Memory B cell (primary cell): ENCODE measurements at regions not wholly inside any gene's neighbourhood (a gene's known extent, or its start where the extent isn't known, plus 50 kb on each side); places are given as distances from the start of the nearest gene placed in this dataset.

Source experiments
- ATAC-seq: fragments of 150-1000 bp; cut with Tn5 transposase; 2 replicates; pipeline ENCODE4 v1.10.0; 2021; ENCODE audit warnings: low read depth, mild to moderate bottlenecking, moderate library complexity
- DNase-seq, 2 donors: peaks; one replicate each; pipeline ENCODE4 v3.0.0; 2022; ENCODE audit warnings: low spot score in 2 of 2
- H3K27ac Mint-ChIP-seq: one replicate; pipeline ENCODE4 v1.8.0; 2022; ENCODE audit warnings: mild to moderate bottlenecking, moderate library complexity, mixed read lengths
- H3K27me3 Mint-ChIP-seq: one replicate; pipeline ENCODE4 v1.8.0; 2022; ENCODE audit warnings: mixed read lengths
- H3K36me3 Mint-ChIP-seq: one replicate; pipeline ENCODE4 v1.8.0; 2022; ENCODE audit warnings: mild to moderate bottlenecking, mixed read lengths
- H3K4me1 Mint-ChIP-seq: one replicate; pipeline ENCODE4 v1.8.0; 2022; ENCODE audit warnings: mixed read lengths
- H3K4me3 Mint-ChIP-seq: one replicate; pipeline ENCODE4 v1.8.0; 2022; ENCODE audit warnings: mild to moderate bottlenecking, moderate library complexity, mixed read lengths
- H3K9me3 Mint-ChIP-seq: one replicate; pipeline ENCODE4 v1.8.0; 2022; ENCODE audit warnings: mixed read lengths

- no peaks in the 10 kb centered on the region for H3K4me1 Mint-ChIP-seq
- H3K9me3 Mint-ChIP-seq, result peaks cover 5% of the 10 kb centered on the region
- no peaks in the 10 kb centered on the region for H3K36me3 Mint-ChIP-seq
- ATAC-seq, result no peak
- no peak for DNase-seq
- H3K4me3 Mint-ChIP-seq, result no peak overlapping the region
- no peak overlapping the region for H3K27ac Mint-ChIP-seq
- H3K27me3 Mint-ChIP-seq, result peaks cover 9% of the 10 kb centered on the region
Measured at GRCh38 chr2:237261327-237261726, 152.6 kb downstream of the COL6A3 start.

GRCh38 chr2:237262838-237263771 is 150.9 kb downstream of the COL6A3 start:
- ATAC-seq (no peak), DNase-seq (no peak)
- Mint-ChIP-seq H3K9me3 (peaks cover 5% of the 10 kb centered on the region), H3K4me3 (no peak overlapping the region), H3K36me3 (no peaks in the 10 kb centered on the region), H3K27me3 (peaks cover 7% of the 10 kb centered on the region), H3K27ac (no peak overlapping the region), H3K4me1 (no peaks in the 10 kb centered on the region)

DNA sequence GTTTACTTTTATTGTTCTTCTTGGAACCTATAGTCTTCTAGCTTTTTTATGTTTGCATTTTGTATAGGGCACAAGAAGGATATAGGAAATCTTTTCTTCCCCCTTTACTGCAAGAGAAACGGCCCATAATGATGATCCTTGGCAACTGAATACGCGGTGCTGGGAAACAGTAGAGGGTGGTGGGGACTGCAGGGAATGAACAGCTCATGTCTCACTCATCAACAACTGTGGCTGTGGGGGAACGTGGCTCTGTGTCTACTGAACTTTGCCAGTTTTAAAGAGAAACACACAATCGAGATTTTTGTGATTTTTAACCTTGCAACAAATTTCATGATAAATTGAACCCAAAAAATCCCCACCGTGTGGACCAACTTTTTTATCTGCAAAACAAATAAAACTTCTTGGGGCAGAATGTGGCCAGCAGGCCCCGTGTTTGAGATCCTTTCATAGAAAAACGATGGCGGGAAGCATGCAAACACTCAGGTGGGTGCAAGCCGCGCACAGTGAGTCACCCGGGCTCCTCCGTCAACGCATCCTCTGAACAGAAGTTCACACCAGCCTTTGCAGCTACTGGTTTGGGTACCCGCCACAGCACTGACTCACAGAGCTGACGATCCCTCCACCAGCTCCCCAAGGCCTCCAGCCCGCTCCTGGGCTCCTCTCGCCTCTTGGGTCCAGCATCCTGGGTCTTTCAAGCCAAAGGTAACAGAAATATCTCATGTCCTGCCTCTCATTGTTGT is 149.3 kb downstream of the COL6A3 start:
- H3K27me3 Mint-ChIP-seq, result peaks cover 8% of the 10 kb centered on the region
- no peaks in the 10 kb centered on the region for H3K36me3 Mint-ChIP-seq
- H3K4me3 Mint-ChIP-seq, result no peak overlapping the region
- H3K4me1 Mint-ChIP-seq, result no peaks in the 10 kb centered on the region
- DNase-seq, result no peak
- H3K27ac Mint-ChIP-seq, result no peak overlapping the region
- no peak for ATAC-seq
- peaks cover 3% of the 10 kb centered on the region for H3K9me3 Mint-ChIP-seq

GRCh38 chr2:237268004-237268708 is 145.8 kb downstream of the COL6A3 start:
- DNase-seq, result no peak
- no peak overlapping the region for H3K4me3 Mint-ChIP-seq
- no peaks in the 10 kb centered on the region for H3K9me3 Mint-ChIP-seq
- H3K36me3 Mint-ChIP-seq, result no peaks in the 10 kb centered on the region
- no peaks in the 10 kb centered on the region for H3K4me1 Mint-ChIP-seq
- H3K27me3 Mint-ChIP-seq, result peaks cover 19% of the 10 kb centered on the region
- H3K27ac Mint-ChIP-seq, result no peak overlapping the region
- no peak for ATAC-seq

- peaks cover 17% of the 10 kb centered on the region for H3K27me3 Mint-ChIP-seq
- H3K4me3 Mint-ChIP-seq, result no peak overlapping the region
- no peak overlapping the region for H3K27ac Mint-ChIP-seq
- H3K36me3 Mint-ChIP-seq, result no peaks in the 10 kb centered on the region
- H3K9me3 Mint-ChIP-seq, result no peaks in the 10 kb centered on the region
- ATAC-seq (no peak), DNase-seq (no peak)
- no peaks in the 10 kb centered on the region for H3K4me1 Mint-ChIP-seq
Measured at GRCh38 chr2:237269138-237269875, 144.7 kb downstream of the COL6A3 start.

DNA sequence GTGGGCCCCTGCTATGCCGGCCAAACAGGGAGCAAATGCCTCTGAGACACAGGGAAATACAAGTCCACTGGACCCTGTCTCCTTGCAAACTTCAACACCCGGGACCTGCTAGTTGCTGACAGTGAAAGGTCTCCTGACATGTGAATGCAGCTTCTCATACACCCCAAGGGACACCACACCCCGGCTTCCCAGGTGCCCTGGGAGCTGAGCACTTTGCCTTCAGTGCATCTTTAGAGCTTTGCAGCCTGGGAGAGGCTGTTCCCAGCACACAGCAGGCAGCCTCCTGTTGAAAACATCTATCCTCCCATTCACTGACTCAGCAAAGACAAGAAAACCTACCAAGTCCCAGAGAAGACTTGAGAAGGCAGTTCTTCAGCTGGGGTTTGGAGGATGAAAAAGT is 143.4 kb downstream of the COL6A3 start:
- Mint-ChIP-seq H3K4me1 (no peaks in the 10 kb centered on the region), H3K9me3 (no peaks in the 10 kb centered on the region), H3K27me3 (peaks cover 15% of the 10 kb centered on the region), H3K4me3 (no peak overlapping the region), H3K36me3 (no peaks in the 10 kb centered on the region), H3K27ac (no peak overlapping the region)
- ATAC-seq, result no peak
- DNase-seq, result no peak

- H3K4me3 Mint-ChIP-seq, result no peak overlapping the region
- ATAC-seq (no peak), DNase-seq (no peak)
- peaks cover 15% of the 10 kb centered on the region for H3K27me3 Mint-ChIP-seq
- no peaks in the 10 kb centered on the region for H3K9me3 Mint-ChIP-seq
- H3K36me3 Mint-ChIP-seq, result no peaks in the 10 kb centered on the region
- no peak overlapping the region for H3K27ac Mint-ChIP-seq
- no peaks in the 10 kb centered on the region for H3K4me1 Mint-ChIP-seq
Measured at GRCh38 chr2:237271698-237272652, 142.0 kb downstream of the COL6A3 start.
